Kidney (tissue), 13 donors: ENCODE measurements at regions not wholly inside any gene's neighbourhood (a gene's known extent, or its start where the extent isn't known, plus 50 kb on each side); places are given as distances from the start of the nearest gene placed in this dataset.
"Not testable (repeated sequence)": the region's sequence is repeated elsewhere in the genome, so short reads cannot be mapped to it uniquely, and the experiment has no call there.

ENCODE experiments used
- DNase-seq, 5 donors: peaks; one replicate each; pipeline ENCODE4 v3.0.0-alpha.2; 2013 to 2020
- FAIRE-seq: peaks from 2 replicates; lab custom pipeline; 2012; peaks lifted over from hg19 to GRCh38; lab: Jason Lieb, UNC
- H3K27ac ChIP-seq, 2 donors: one replicate each; pipeline ENCODE4 v1.7.0; 2013; ENCODE audit warnings: low read depth in 2 of 2, low read length in 2 of 2, inconsistent platforms in 1 of 2
- H3K27me3 ChIP-seq: one replicate; pipeline ENCODE4 v1.7.1; 2013; ENCODE audit warnings: low read length, inconsistent platforms; ENCODE audit not compliant: control insufficient read depth, insufficient read depth
- H3K36me3 ChIP-seq, 3 donors: one replicate each; pipeline versions ENCODE4 v1.7.0 to v1.7.1; 2013; ENCODE audit warnings: low read length in 3 of 3, control low read depth in 1 of 3, inconsistent platforms in 1 of 3; ENCODE audit not compliant: insufficient read depth in 3 of 3, control insufficient read depth in 2 of 3
- H3K4me1 ChIP-seq, 3 donors: one replicate each; pipeline versions ENCODE4 v1.7.0 to v1.7.1; 2013; ENCODE audit warnings: low read length in 3 of 3, inconsistent platforms in 1 of 3, low read depth in 1 of 3; ENCODE audit not compliant: control insufficient read depth in 2 of 3, insufficient read depth in 2 of 3
- H3K4me3 ChIP-seq, 3 donors: one replicate each; pipeline versions ENCODE4 v1.7.0 to v1.8.1; 2013; ENCODE audit warnings: low read length in 3 of 3, control low read depth in 1 of 3, inconsistent platforms in 1 of 3
- H3K9ac ChIP-seq, 3 donors: one replicate each; pipeline versions ENCODE4 v1.7.0 to v1.7.1; 2013; ENCODE audit warnings: low read length in 3 of 3, control low read depth in 1 of 3, inconsistent platforms in 1 of 3
- H3K9me3 ChIP-seq, 3 donors: one replicate each; pipeline versions ENCODE4 v1.7.0 to v1.7.1; 2013; ENCODE audit warnings: low read length in 3 of 3, control low read depth in 1 of 3, inconsistent platforms in 1 of 3; ENCODE audit not compliant: control insufficient read depth in 2 of 3, insufficient read depth in 1 of 3
- intact Hi-C: fragments of 100-400 bp; cut with DNase I; formaldehyde crosslinking; loops from one replicate; pipeline ENCODE4 v1.11.1; 2022
- TF ChIP-seq, protein P1 (sequence below): IDR thresholded peaks from 3 replicates; pipeline ENCODE4 v1.5.1; 2012; ENCODE audit warnings: mild to moderate bottlenecking, moderate library complexity, borderline replicate concordance; ENCODE audit not compliant: insufficient read depth; ENCODE audit errors: extremely low read depth
- donor health status: control.
- donor health status: control.
- donor health status: control.
- donor health status: control.
- donor health status: control.
- donor health status: DM: yes; HTN: yes; CAD: no.
- donor health status: Normal renal cell carcinoma (clear cell type).

DNA sequence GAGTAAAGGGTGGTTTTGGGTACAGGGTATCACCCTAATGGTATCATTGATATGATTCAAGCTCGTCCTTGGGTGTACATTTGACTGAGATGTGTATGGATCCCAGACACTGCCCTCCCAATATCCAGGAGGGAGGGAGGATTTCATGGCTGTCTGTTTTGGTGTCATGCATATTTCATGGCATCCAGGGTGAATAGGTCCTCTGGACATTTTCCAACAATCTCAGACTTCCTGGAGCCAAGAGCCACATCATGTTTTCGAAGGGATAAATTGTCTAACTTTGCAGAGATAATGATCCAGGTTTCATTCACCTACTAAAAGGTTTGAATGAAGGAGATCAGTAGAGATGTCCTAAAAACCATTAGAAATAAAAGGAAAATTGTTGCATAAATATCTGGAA, 431.9 kb downstream of the SHISA9 start:
- Histone ChIP-seq H3K27me3 (no peaks in the 10 kb centered on the region), H3K9ac (no peak overlapping the region), H3K9me3 (no peaks in the 10 kb centered on the region), H3K4me3 (no peak overlapping the region), H3K27ac (no peak overlapping the region), H3K4me1 (no peaks in the 10 kb centered on the region), H3K36me3 (no peaks in the 10 kb centered on the region)
- DNase-seq (peak in 2 of 5 donors; percentile 4 to 10), FAIRE-seq (no peak)
- intact Hi-C loops: no loop called here
- TF ChIP-seq, protein P1, sequence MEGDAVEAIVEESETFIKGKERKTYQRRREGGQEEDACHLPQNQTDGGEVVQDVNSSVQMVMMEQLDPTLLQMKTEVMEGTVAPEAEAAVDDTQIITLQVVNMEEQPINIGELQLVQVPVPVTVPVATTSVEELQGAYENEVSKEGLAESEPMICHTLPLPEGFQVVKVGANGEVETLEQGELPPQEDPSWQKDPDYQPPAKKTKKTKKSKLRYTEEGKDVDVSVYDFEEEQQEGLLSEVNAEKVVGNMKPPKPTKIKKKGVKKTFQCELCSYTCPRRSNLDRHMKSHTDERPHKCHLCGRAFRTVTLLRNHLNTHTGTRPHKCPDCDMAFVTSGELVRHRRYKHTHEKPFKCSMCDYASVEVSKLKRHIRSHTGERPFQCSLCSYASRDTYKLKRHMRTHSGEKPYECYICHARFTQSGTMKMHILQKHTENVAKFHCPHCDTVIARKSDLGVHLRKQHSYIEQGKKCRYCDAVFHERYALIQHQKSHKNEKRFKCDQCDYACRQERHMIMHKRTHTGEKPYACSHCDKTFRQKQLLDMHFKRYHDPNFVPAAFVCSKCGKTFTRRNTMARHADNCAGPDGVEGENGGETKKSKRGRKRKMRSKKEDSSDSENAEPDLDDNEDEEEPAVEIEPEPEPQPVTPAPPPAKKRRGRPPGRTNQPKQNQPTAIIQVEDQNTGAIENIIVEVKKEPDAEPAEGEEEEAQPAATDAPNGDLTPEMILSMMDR: no peak

DNA sequence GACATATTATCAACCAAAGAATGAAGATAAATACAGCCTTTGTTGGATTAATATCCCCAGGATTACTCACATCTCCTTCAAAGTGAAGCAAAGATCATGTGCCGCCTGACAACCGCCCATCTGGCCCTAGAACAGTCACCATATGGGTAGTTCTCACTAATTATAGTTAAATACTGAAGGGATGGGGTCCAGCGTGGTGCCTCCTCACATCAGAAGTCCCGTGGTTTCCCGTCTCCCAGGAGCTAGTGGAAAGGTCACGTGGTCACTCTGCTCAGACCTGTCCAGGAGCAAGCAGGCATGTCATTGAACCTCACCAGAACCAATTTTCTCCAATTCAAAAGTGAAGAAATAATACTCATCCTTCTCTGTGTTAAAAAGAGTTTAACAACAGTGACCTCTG, 434.5 kb downstream of the SHISA9 start:
- intact Hi-C loops: no loop called here
- Histone ChIP-seq H3K4me3 (no peak overlapping the region), H3K9ac (no peak overlapping the region), H3K27me3 (no peaks in the 10 kb centered on the region), H3K9me3 (no peaks in the 10 kb centered on the region), H3K36me3 (no peaks in the 10 kb centered on the region), H3K27ac (no peak overlapping the region), H3K4me1 (no peaks in the 10 kb centered on the region)
- FAIRE-seq: no peak
- no peak for DNase-seq
- TF ChIP-seq, protein P1: no peak

DNA sequence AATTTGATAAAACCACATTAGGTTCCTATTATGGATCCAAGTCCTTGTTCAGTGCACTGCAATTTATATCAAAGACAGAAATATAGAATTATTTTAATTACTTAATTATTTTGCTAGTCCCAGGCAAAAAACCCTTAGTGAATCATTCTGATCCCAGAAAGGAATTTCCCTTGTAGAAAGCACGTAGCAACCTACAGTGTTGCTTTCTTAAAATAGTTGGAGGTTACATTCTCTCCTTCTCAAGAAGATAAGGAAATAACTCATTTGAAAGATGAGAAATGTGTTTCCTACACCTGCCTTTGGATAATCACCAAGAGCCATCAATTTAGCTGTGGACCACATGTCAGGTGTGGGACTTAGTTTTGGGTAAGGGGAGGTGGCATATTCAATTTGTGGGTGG, 434.9 kb downstream of the SHISA9 start:
- Histone ChIP-seq H3K27ac (no peak overlapping the region), H3K9me3 (no peaks in the 10 kb centered on the region), H3K9ac (no peak overlapping the region), H3K27me3 (no peaks in the 10 kb centered on the region), H3K36me3 (no peaks in the 10 kb centered on the region), H3K4me1 (no peaks in the 10 kb centered on the region), H3K4me3 (no peak overlapping the region)
- DNase-seq: no peak
- intact Hi-C loops: no loop called here
- TF ChIP-seq, protein P1: no peak
- no peak for FAIRE-seq

DNA sequence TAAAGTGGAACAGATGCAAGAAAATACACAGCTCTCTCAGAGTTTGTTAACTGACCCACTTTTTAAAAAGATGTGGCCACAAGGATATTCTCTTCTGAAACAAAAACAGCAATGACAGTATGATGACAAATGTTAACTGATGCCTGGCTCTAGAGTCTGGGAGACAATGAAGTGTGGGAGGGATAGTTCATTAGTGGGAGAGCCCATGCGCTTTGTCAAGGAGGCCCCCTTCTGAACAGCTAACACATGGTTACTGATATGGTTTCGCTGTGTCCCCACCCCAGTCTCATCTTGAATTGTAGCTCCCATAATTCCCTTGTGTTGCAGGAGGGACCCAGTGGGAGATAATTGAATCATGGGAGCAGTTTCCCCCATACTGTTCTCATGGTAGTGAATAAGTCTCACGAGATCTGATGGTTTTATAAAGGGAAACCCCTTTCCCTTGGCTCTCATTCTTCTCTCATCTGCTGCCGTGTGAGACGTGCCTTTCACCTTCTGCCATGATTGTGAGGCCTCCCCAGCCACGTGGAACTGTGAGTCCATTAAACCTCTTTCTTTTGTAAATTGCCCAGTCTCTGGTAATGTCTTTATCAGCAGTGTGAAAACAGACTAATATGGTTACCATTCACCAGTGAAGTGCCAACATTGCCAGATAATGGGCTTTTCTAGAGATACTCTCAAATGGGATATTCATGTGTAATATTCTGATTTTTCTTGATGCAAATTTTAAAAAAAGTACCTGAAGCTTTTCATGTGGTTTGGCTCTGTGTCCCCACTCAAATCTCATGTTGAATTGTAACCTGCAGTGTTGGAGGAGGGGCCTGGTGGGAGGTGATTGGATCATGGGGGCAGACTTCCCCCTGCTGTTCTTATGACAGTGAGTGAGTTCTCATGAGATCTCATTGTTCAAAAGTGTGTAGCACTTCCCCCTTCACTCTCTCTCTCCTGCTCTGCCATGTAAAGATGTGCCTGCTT, 435.8 kb downstream of the SHISA9 start:
- H3K27me3 ChIP-seq, H3K4me3 ChIP-seq, H3K27ac ChIP-seq, DNase-seq, H3K9me3 ChIP-seq, H3K36me3 ChIP-seq, H3K4me1 ChIP-seq, intact Hi-C loops, H3K9ac ChIP-seq, FAIRE-seq: not testable (repeated sequence)
